HFF-Myc (cell line): ENCODE measurements at regions not wholly inside any gene's neighbourhood (a gene's known extent, or its start where the extent isn't known, plus 50 kb on each side); places are given as distances from the start of the nearest gene placed in this dataset.

ENCODE experiments used
- DNase-seq: peaks from one replicate; pipeline ENCODE4 v3.0.0-alpha.2; 2011; ENCODE audit warnings: low read depth; ENCODE audit errors: extremely low read depth
- H3K4me3 ChIP-seq: replicated peaks from 2 replicates; pipeline ENCODE4 v1.5.1; 2011; ENCODE audit warnings: low read depth, mild to moderate bottlenecking, control low read depth, low read length
- CTCF ChIP-seq: IDR thresholded peaks from 2 replicates; pipeline ENCODE4 v1.5.1; 2012; ENCODE audit warnings: mild to moderate bottlenecking, low read depth, low read length, control low read depth; ENCODE audit errors: missing control alignments

- H3K4me3 ChIP-seq: no peak overlapping the region
- DNase-seq: no peak
- no peak for TF ChIP-seq CTCF
Observed at GRCh38 chr11:90717522-90717921, 494.7 kb upstream of the CHORDC1 start.

- DNase-seq: no peak
- H3K4me3 ChIP-seq: no peak overlapping the region
- no peak for TF ChIP-seq CTCF
Observed at GRCh38 chr11:90705661-90706060, 482.8 kb upstream of the CHORDC1 start.

GRCh38 chr11:90704510-90704909 lies 481.7 kb upstream of the CHORDC1 start:
- DNase-seq: no peak
- H3K4me3 ChIP-seq: no peak overlapping the region

GRCh38 chr11:90701716-90702115 lies 478.9 kb upstream of the CHORDC1 start:
- no peak for TF ChIP-seq CTCF
- DNase-seq: no peak
- H3K4me3 ChIP-seq: no peak overlapping the region

More at GRCh38 chr11:90704510-90704909, 481.7 kb upstream of the CHORDC1 start:
- TF ChIP-seq CTCF: no peak

- H3K4me3 ChIP-seq: no peak overlapping the region
- no peak for DNase-seq
- no peak for TF ChIP-seq CTCF
Observed at GRCh38 chr11:90700789-90701439, 478.1 kb upstream of the CHORDC1 start.

- no peak for TF ChIP-seq CTCF
Observed at GRCh38 chr11:90699791-90700400, 477.0 kb upstream of the CHORDC1 start.

More at GRCh38 chr11:90699791-90700400, 477.0 kb upstream of the CHORDC1 start:
- no peak for DNase-seq
- H3K4me3 ChIP-seq: no peak overlapping the region
